ENCODE measurements at regions not wholly inside any gene's neighbourhood (a gene's known extent, or its start where the extent isn't known, plus 50 kb on each side); places are given as distances from the start of the nearest gene placed in this dataset.
"Not testable (repeated sequence)": the region's sequence is repeated elsewhere in the genome, so short reads cannot be mapped to it uniquely, and the experiment has no call there.

GRCh38 chr16:10277597-10277996 is 95.4 kb upstream of the GRIN2A start:
- TF ChIP-seq, protein P1, sequence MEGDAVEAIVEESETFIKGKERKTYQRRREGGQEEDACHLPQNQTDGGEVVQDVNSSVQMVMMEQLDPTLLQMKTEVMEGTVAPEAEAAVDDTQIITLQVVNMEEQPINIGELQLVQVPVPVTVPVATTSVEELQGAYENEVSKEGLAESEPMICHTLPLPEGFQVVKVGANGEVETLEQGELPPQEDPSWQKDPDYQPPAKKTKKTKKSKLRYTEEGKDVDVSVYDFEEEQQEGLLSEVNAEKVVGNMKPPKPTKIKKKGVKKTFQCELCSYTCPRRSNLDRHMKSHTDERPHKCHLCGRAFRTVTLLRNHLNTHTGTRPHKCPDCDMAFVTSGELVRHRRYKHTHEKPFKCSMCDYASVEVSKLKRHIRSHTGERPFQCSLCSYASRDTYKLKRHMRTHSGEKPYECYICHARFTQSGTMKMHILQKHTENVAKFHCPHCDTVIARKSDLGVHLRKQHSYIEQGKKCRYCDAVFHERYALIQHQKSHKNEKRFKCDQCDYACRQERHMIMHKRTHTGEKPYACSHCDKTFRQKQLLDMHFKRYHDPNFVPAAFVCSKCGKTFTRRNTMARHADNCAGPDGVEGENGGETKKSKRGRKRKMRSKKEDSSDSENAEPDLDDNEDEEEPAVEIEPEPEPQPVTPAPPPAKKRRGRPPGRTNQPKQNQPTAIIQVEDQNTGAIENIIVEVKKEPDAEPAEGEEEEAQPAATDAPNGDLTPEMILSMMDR (conservative IDR thresholded peaks at IDR 0.05; ENCODE audit: low read depth, low read length): no peak
- no peak for DNase-seq (ENCODE audit: low read depth)
- H3K4me3 ChIP-seq (ENCODE audit: low read depth, low read length): no peak overlapping the region

GRCh38 chr16:10280262-10281170 is 98.3 kb upstream of the GRIN2A start:
- TF ChIP-seq, protein P1 (conservative IDR thresholded peaks at IDR 0.05; ENCODE audit: low read depth, low read length): no peak
- DNase-seq (ENCODE audit: low read depth): no peak
- H3K4me3 ChIP-seq (ENCODE audit: low read depth, low read length): no peak overlapping the region

DNA sequence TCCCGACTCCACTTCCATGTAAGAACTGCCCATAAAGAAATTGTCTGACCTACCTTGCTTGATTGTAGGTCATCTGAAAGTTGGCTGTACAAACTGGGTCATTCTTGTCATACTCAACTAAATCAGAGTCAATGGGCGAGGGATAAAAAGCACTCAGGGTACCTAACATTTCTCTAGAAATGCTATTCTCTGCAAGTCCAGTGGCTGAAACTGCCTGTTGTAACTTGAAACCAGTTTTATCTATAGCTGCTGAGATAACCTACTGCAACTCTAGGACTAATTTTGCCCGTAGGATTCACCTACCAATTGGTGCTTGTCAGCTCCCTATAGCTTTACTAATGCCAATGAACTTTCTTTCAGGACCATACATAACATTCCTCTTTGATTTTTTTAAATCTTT is 100.1 kb upstream of the GRIN2A start:
- TF ChIP-seq, protein P1 (conservative IDR thresholded peaks at IDR 0.05; ENCODE audit: low read depth, low read length): no peak
- no peak overlapping the region for H3K4me3 ChIP-seq (ENCODE audit: low read depth, low read length)
- no peak for DNase-seq (ENCODE audit: low read depth)

DNA sequence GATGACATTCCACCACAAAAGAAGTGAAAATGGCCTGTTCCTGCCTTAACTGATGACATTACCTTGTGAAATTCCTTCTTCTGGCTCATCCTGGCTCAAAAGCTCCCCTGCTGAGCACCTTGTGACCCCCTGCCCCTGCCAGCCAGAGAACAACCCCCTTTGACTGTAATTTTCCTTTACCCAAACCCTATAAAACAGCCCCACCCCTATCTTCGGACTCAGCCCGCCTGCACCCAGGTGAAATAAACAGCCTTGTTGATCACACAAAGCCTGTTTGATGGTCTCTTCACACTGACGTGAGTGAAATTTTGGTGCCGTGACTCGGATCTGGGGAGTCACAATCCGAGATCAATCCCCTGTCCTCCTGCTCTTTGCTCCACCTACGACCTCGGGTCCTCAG is 101.0 kb upstream of the GRIN2A start:
- DNase-seq (ENCODE audit: low read depth); H3K4me3 ChIP-seq (ENCODE audit: low read depth, low read length): not testable (repeated sequence)

DNA sequence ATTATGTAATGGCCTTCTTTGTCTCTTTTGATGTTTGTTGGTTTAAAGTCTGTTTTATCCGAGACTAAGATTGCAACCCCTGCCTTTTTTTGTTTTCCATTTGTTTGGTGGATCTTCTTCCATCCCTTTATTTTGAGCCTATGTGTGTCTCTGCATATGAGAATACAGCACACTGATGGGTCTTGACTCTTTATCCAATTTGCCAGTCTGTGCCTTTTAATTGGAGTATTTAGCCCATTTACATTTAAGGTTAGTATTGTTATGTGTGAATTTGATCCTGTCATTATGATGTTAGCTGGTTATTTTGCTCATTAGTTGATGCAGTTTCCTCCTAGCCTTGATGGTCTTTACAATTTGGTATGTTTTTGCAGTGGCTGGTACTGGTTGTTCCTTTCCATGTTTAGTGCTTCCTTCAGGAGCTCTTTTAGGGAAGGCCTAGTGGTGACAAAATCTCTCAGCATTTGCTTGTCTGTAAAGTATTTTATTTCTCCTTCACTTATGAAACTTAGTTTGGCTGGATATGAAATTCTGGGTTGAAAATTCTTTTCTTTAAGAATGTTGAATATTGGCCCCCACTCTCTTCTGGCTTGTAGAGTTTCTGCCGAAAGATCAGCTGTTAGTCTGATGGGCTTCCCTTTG is 95.3 kb upstream of the ATF7IP2 start:
- not testable (repeated sequence) for DNase-seq (ENCODE audit: low read depth); H3K4me3 ChIP-seq (ENCODE audit: low read depth, low read length)

- DNase-seq (ENCODE audit: low read depth); H3K4me3 ChIP-seq (ENCODE audit: low read depth, low read length): not testable (repeated sequence)
Measured at GRCh38 chr16:10292197-10292596, 93.7 kb upstream of the ATF7IP2 start.

GRCh38 chr16:10292976-10293375 is 92.9 kb upstream of the ATF7IP2 start:
- not testable (repeated sequence) for H3K4me3 ChIP-seq (ENCODE audit: low read depth, low read length); DNase-seq (ENCODE audit: low read depth)

- DNase-seq (ENCODE audit: low read depth); H3K4me3 ChIP-seq (ENCODE audit: low read depth, low read length): not testable (repeated sequence)
Measured at GRCh38 chr16:10294153-10294552, 91.7 kb upstream of the ATF7IP2 start.

GRCh38 chr16:10296956-10297340 is 88.9 kb upstream of the ATF7IP2 start:
- no peak overlapping the region for H3K4me3 ChIP-seq (ENCODE audit: low read depth, low read length)
- TF ChIP-seq, protein P1 (conservative IDR thresholded peaks at IDR 0.05; ENCODE audit: low read depth, low read length): no peak
- DNase-seq (ENCODE audit: low read depth): no peak
